ENCODE measurements at regions not wholly inside any gene's neighbourhood (a gene's known extent, or its start where the extent isn't known, plus 50 kb on each side); places are given as distances from the start of the nearest gene placed in this dataset.

GRCh38 chr2:176848844-176849243 lies 363.8 kb upstream of the HNRNPA3 start:
- TF ChIP-seq POLR2A (IDR thresholded peaks at IDR 0.05) (no peak), EP300 (IDR thresholded peaks at IDR 0.05) (no peak)
- TF ChIP-seq, protein P1, sequence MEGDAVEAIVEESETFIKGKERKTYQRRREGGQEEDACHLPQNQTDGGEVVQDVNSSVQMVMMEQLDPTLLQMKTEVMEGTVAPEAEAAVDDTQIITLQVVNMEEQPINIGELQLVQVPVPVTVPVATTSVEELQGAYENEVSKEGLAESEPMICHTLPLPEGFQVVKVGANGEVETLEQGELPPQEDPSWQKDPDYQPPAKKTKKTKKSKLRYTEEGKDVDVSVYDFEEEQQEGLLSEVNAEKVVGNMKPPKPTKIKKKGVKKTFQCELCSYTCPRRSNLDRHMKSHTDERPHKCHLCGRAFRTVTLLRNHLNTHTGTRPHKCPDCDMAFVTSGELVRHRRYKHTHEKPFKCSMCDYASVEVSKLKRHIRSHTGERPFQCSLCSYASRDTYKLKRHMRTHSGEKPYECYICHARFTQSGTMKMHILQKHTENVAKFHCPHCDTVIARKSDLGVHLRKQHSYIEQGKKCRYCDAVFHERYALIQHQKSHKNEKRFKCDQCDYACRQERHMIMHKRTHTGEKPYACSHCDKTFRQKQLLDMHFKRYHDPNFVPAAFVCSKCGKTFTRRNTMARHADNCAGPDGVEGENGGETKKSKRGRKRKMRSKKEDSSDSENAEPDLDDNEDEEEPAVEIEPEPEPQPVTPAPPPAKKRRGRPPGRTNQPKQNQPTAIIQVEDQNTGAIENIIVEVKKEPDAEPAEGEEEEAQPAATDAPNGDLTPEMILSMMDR (IDR thresholded peaks at IDR 0.05): no peak
